Progenitor cell of endocrine pancreas (in vitro differentiated cells): ENCODE measurements at regions not wholly inside any gene's neighbourhood (a gene's known extent, or its start where the extent isn't known, plus 50 kb on each side); places are given as distances from the start of the nearest gene placed in this dataset.

Experiments
- DNase-seq: peaks from one replicate; pipeline ENCODE4 v3.0.0; 2021; ENCODE audit warnings: low spot score; ENCODE audit not compliant: unreplicated experiment
- H3K27ac Mint-ChIP-seq: 2 replicates; pipeline ENCODE4 v1.8.0; 2021; ENCODE audit warnings: mild to moderate bottlenecking, moderate library complexity, mixed read lengths
- H3K27me3 Mint-ChIP-seq: 2 replicates; pipeline ENCODE4 v1.8.0; 2021; ENCODE audit warnings: mixed read lengths
- H3K36me3 Mint-ChIP-seq: 2 replicates; pipeline ENCODE4 v1.8.0; 2022; ENCODE audit warnings: mixed read lengths; ENCODE audit not compliant: insufficient read depth
- H3K4me1 Mint-ChIP-seq: 2 replicates; pipeline ENCODE4 v1.8.0; 2021; ENCODE audit warnings: low read depth, mixed read lengths
- H3K4me3 Mint-ChIP-seq: 2 replicates; pipeline ENCODE4 v1.8.0; 2021; ENCODE audit warnings: low read depth, mild to moderate bottlenecking, moderate library complexity, mixed read lengths
- H3K9me3 Mint-ChIP-seq: 2 replicates; pipeline ENCODE4 v1.8.0; 2021; ENCODE audit warnings: low read depth, mixed read lengths
- TF ChIP-seq, protein P1 (sequence below): fragments of 200-600 bp; sonication (generic); IDR thresholded peaks from one replicate; pipeline ENCODE4 v1.5.0; 2021; ENCODE audit warnings: antibody characterized with exemption, mild to moderate bottlenecking; ENCODE audit not compliant: unreplicated experiment

GRCh38 chr13:34578917-34579316 lies 363.2 kb upstream of the NBEA start:
- no peaks in the 10 kb centered on the region for H3K4me1 Mint-ChIP-seq
- TF ChIP-seq, protein P1, sequence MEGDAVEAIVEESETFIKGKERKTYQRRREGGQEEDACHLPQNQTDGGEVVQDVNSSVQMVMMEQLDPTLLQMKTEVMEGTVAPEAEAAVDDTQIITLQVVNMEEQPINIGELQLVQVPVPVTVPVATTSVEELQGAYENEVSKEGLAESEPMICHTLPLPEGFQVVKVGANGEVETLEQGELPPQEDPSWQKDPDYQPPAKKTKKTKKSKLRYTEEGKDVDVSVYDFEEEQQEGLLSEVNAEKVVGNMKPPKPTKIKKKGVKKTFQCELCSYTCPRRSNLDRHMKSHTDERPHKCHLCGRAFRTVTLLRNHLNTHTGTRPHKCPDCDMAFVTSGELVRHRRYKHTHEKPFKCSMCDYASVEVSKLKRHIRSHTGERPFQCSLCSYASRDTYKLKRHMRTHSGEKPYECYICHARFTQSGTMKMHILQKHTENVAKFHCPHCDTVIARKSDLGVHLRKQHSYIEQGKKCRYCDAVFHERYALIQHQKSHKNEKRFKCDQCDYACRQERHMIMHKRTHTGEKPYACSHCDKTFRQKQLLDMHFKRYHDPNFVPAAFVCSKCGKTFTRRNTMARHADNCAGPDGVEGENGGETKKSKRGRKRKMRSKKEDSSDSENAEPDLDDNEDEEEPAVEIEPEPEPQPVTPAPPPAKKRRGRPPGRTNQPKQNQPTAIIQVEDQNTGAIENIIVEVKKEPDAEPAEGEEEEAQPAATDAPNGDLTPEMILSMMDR, result no peak
- no peak for DNase-seq
- peaks cover 6% of the 10 kb centered on the region for H3K27me3 Mint-ChIP-seq
- H3K9me3 Mint-ChIP-seq, result no peaks in the 10 kb centered on the region
- no peaks in the 10 kb centered on the region for H3K36me3 Mint-ChIP-seq
- no peak overlapping the region for H3K27ac Mint-ChIP-seq
- H3K4me3 Mint-ChIP-seq, result no peak overlapping the region

DNA sequence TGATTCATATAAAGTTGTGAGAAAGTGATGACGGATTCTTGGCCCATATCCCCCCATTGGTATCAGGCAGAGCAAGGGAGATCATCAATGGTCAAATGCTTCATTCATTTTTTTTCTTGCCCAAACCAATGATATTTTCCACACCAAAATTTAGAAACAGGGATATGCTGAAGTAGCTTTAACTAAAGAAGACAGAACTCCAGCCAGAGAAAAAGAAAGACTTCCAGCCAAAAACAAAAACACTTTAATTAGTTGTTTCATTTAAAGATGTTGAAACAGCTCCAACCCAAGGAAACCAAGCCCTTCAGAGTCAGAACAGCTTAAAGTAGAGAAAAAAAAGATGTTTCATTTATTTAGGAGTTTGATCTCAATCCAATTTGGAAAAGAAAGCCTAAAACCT lies 358.9 kb upstream of the NBEA start:
- TF ChIP-seq, protein P1, result no peak
- no peak for DNase-seq
- H3K9me3 Mint-ChIP-seq, result no peaks in the 10 kb centered on the region
- H3K36me3 Mint-ChIP-seq, result no peaks in the 10 kb centered on the region
- no peak overlapping the region for H3K27ac Mint-ChIP-seq
- no peak overlapping the region for H3K4me3 Mint-ChIP-seq
- peaks cover 2% of the 10 kb centered on the region for H3K27me3 Mint-ChIP-seq
- H3K4me1 Mint-ChIP-seq, result peaks cover 3% of the 10 kb centered on the region

GRCh38 chr13:34587576-34587975 lies 354.5 kb upstream of the NBEA start:
- TF ChIP-seq, protein P1, result no peak
- no peak for DNase-seq
- no peak overlapping the region for H3K27ac Mint-ChIP-seq
- H3K4me1 Mint-ChIP-seq, result peaks cover 3% of the 10 kb centered on the region
- peaks cover 3% of the 10 kb centered on the region for H3K27me3 Mint-ChIP-seq
- H3K4me3 Mint-ChIP-seq, result no peak overlapping the region
- no peaks in the 10 kb centered on the region for H3K9me3 Mint-ChIP-seq
- H3K36me3 Mint-ChIP-seq, result no peaks in the 10 kb centered on the region

DNA sequence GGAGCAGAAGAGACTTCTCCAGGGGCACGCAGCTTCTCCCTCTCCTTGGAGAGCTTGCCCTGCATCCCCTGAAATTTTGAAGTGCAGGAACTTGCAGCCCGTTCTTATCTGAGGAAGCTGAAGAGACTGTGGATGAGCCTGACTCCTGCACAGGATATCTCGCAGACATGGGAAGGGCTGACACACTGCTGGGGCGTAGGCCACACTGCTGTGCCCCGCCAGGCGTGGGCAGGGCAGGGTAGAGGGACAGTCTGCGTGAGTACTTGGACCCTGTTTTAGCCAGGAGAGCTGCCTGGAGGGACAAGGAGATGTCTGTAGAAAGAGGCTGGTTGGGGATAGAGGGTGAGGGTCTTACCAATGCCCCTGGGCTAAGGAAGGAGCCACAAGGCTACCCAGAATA lies 353.7 kb upstream of the NBEA start:
- Mint-ChIP-seq H3K27me3 (peaks cover 3% of the 10 kb centered on the region), H3K36me3 (no peaks in the 10 kb centered on the region), H3K27ac (no peak overlapping the region), H3K4me3 (no peak overlapping the region), H3K9me3 (no peaks in the 10 kb centered on the region), H3K4me1 (peaks cover 3% of the 10 kb centered on the region)
- DNase-seq, result no peak
- TF ChIP-seq, protein P1, result no peak

DNA sequence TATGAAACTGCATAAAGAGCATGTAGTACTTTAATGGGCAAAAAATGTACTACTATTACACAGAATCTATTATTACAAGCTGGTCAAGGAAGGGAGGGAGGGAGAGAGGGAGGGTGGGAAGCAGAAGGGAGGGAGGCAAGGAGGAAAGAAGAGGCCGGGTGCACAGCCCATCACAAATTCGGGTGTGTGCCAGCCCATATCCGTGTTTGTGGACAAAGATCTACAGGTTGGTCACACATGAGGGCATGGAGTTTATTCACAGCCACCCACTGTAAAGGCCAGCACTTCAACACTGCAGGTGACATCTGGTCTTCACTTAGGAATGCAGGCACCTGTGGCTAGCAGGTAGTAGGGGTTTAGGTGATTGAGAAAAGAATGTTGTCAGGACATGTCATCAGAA lies 352.5 kb upstream of the NBEA start:
- Mint-ChIP-seq H3K4me1 (no peaks in the 10 kb centered on the region), H3K36me3 (no peaks in the 10 kb centered on the region), H3K27ac (no peak overlapping the region), H3K4me3 (no peak overlapping the region), H3K9me3 (no peaks in the 10 kb centered on the region), H3K27me3 (peaks cover 3% of the 10 kb centered on the region)
- TF ChIP-seq, protein P1, result no peak
- DNase-seq, result no peak
